G401 (cell line): ENCODE measurements at regions not wholly inside any gene's neighbourhood (a gene's known extent, or its start where the extent isn't known, plus 50 kb on each side); places are given as distances from the start of the nearest gene placed in this dataset.
A peak's percentile ranks its signal among the peaks of the same experiment; 100 is the strongest.

ENCODE experiments used
- DNase-seq: peaks from one replicate; pipeline ENCODE4 v3.0.0-alpha.2; 2015; ENCODE audit warnings: low spot score
- in situ Hi-C: cut with HindIII; loops from 2 replicates; pipeline ENCODE4 v1.10.0; 2016; ENCODE audit warnings: low sequenced_read_pairs, mixed read lengths

DNA sequence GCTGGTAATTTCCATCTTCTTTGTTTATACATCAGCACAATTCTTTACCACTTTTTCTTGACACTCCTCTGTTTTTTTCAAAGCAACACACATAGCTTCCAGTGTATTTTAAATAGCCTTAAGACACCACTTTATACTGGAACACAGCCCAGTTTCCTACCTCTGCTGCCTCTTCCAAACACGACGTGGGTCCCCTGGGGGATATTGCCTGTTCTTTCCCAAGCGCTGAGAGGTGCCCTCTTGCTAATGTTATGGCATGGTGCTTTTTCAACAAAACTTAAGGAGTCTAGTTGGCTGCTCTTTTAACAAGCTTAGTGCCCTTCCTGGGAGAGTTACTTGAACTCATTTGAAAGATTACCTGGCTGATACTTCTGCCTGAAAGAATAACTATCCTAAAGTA is 112.7 kb downstream of the OLFM4 start:
- in situ Hi-C loops = no loop called here
- no peak for DNase-seq

DNA sequence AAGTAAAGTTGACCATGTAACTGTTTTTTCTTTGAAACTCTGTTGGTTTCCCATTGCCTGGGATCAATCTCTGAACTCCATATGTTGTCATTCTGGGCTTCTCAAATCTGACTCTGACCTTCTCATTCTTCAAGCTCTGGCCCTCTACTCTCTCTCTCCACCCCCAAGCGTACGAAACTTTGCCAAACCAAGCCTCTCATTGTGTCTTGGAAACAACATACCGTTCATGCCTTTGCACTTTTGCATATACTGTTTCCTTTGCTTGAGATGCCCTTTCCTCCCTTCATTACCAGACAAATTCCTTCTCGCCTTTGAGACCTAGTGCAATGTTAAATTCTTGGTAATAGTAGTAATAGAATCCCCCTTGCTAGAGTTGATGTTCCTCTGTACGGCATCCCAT is 113.7 kb downstream of the OLFM4 start:
- no peak for DNase-seq
- in situ Hi-C loops = no loop called here

DNA sequence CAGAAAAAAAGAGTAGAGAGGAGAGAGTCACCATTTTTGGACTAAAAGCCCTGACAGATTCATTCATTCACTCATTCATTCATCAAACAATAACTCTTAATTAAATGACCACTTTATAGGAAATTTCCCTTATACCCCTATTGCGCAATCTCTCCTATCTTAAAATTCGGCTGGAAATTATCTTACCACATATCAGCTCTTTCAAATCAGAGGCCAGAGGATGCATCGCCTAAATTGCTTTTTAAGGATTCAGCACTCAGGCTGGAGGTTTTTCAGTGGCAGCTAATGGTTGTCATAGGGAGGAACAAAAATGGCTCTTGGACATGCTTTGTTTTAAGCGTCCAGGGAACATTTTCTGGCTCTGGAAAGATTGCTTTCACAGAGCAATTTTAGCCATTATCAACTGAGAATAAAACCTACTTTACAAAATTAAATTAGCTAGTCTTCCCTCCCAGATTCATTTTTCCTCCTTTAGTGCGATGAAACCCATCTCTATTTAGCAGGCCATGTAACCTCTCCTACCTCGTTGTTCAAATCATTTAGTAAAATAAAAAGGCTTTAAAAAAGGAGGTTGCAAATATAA is 115.2 kb downstream of the OLFM4 start:
- no peak for DNase-seq

DNA sequence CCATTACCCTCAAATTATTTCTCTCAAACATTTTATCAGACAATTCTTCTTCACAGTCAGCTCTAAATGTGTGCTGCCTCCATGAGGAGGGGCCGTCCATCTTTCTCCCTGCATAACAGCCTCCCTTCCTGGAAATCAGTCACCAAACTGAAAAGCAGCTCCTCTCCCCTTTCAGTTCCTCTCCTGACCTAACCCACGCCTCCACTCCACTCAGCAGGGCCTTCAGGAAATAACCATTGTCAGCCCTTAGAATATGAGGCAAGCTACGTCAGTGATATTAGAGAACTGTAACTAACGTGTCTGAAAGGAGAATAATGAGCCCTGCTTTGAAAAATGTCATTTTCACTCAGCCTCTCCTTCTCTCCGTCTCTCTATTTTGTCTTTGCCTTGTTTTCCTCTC is 116.2 kb downstream of the OLFM4 start:
- no peak for DNase-seq
- in situ Hi-C loops = no loop called here

More for the DNA sequence above, 115.2 kb downstream of the OLFM4 start:
- in situ Hi-C loops = no loop called here

DNA sequence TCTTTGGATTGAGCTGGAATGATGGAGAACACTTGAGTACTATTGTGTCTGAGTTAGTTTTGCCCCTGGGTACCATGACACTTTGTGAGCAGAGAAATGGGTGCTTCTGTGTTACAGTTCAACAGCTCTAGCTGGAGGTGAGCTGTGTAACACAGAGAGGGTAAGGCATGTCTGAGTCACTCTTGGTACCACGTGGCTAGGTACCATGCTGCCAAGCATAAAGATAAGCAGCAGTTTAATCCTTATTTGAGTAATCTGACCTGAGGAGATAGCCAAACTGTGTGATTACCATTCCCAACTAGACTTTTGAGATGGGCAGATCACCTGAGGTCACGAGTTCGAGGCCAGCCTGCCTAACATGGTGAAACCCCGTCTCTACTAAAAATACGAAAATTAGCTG is 122.0 kb downstream of the OLFM4 start:
- no peak for DNase-seq
- in situ Hi-C loops = no loop called here

- in situ Hi-C loops = no loop called here
- DNase-seq = peak; percentile 28
Observed at GRCh38 chr13:53151336-53152056, 122.9 kb downstream of the OLFM4 start.

DNA sequence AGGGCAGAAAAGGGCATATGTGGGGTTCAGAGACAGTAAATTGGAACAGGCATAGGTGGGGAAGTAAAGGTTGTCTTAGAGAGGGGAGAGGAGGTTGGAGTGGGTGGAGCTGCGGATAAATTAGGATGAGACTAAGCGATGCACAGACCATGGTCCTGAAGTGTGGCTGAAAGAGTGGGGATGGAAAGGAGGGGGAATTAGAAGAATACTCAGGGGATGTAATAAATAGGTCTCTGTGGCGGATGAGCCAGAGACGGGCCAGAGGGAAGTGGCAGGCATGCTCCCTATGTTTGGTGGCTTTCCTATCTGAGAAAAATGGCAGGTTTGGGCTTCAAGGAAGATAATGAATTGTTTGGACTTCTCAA is 123.4 kb downstream of the OLFM4 start:
- no peak for DNase-seq
- in situ Hi-C loops = no loop called here

DNA sequence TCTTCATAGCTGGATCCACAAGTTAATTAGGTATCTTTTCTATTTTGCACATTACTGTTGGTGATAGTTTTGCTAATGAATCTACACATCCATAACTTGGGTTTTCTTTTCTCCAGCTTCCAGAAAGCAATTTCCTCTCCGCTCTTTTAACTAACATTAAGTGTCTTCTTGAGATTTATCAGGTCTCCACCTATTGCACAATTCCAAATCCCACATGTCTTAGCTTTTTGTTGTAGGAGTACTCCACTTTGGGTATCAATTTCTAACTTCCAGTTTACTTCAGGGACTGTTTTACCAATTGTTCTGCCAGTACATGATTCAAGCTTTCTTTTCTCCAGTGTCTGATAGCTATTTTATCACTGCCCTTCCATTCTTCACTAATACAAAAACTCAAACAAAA is 129.6 kb downstream of the OLFM4 start:
- in situ Hi-C loops = no loop called here
- no peak for DNase-seq

DNA sequence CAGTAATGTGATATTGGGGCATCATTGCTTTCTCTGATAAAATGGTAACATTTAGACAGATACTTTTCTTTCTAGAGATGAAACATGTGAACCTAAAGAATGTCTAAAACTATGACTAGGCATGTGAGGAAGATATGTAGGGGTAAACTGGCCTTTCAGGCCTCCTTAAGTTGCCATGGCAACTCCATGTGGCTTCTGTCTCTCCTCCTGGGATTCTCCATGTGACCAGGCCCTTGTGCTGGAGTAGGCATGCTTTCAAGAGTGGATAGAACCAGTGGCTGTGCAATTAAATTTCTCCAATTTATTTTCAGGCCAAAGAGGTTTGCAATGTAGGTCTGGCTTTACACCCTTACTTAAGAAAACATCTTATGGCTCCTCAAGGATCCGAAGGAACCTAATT is 130.8 kb downstream of the OLFM4 start:
- no peak for DNase-seq
- in situ Hi-C loops = no loop called here

DNA sequence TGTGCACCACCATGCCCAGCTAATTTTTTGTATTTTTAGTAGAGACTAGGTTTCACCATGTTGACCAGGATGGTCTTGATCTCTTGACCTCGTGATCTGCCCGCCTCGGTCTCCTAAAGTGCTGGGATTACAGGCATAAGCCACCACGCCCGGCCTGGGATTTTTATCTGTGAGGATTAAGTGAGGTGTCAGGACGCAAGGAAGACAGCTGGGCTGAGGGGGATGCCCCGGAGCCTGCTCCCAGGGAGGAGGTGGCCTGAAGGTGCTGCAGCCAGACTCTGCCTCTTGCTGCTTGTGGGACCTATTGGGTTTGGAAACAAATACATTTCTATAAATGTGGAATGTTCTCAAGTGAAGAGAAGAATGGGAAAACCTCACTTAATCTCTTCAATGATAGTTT is 131.6 kb downstream of the OLFM4 start:
- in situ Hi-C loops = no loop called here
- DNase-seq = no peak

DNA sequence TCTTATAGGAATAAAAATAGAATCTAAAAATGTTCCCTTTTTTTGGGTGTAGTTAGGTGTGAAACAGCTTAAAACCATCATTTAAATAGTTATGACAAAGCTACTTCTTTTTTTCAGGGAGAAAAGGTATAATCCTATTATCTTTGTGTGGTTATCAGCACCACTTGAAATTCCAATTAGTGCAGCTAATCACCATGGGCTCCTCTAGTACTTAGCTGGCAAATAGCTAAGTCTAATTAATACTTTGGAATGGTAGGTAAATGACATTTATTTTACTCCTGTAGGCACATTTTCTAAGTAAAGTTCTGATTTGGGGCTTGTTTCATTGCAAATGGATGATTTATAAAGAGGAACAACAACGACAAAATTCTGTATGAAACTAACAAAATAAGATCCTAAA is 132.6 kb downstream of the OLFM4 start:
- in situ Hi-C loops = no loop called here
- no peak for DNase-seq

GRCh38 chr13:53165261-53165660 is 136.6 kb downstream of the OLFM4 start:
- DNase-seq = no peak
- in situ Hi-C loops = no loop called here

GRCh38 chr13:53167561-53167960 is 138.9 kb downstream of the OLFM4 start:
- DNase-seq = no peak
- in situ Hi-C loops = no loop called here

DNA sequence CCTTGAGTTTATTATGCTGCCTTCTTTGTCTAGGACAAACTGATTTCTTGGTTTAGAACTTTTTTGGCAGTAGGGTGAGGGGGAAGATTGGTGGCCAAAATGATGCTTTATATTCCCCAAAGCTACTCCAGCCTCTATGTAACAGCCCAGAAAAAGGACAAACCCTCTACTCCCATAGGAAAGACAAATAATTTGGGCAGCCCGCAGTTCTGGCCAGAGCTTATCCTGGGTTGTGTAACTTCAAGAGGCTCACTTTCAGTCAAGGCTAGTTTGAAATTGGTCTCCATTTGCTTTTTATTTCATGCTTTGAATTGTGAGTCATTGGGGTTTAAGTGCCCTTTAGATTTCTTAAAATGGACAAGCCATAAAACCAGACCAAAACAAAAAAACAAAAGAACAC is 142.3 kb downstream of the OLFM4 start:
- no peak for DNase-seq
- in situ Hi-C loops = no loop called here

- in situ Hi-C loops = no loop called here
- DNase-seq = no peak
Observed at GRCh38 chr13:53174545-53174944, 145.9 kb downstream of the OLFM4 start.

- no peak for DNase-seq
- in situ Hi-C loops = no loop called here
Observed at GRCh38 chr13:53180684-53181083, 152.1 kb downstream of the OLFM4 start.

- DNase-seq = no peak
- in situ Hi-C loops = no loop called here
Observed at GRCh38 chr13:53182724-53183123, 154.1 kb downstream of the OLFM4 start.

GRCh38 chr13:53188120-53188519 is 159.5 kb downstream of the OLFM4 start:
- DNase-seq = no peak
- in situ Hi-C loops = no loop called here

- in situ Hi-C loops = no loop called here
- DNase-seq = no peak
Observed at GRCh38 chr13:53189162-53189561, 160.5 kb downstream of the OLFM4 start.

- no peak for DNase-seq
- in situ Hi-C loops = no loop called here
Observed at GRCh38 chr13:53191091-53191490, 162.5 kb downstream of the OLFM4 start.

DNA sequence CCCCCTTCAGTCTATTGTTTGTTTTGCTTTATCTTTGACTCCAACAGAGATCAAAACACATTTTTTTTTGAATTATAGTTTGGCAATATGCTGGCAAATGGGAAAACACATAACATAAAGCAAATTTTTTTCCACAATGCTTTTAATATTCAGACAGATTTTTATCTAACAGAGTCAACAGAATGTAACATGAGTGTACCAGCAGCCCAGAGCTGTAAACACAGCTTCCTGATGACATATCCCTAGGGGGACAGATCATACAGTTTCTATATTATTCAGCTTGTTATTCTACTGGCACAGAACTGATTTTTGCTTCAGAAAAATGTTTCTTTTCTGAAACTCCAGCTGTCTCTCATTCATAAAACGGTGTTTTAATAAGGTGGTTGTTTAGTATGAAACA is 168.8 kb downstream of the OLFM4 start:
- DNase-seq = no peak
- in situ Hi-C loops = no loop called here
